GM23338 (cell line): ENCODE measurements at regions not wholly inside any gene's neighbourhood (a gene's known extent, or its start where the extent isn't known, plus 50 kb on each side); places are given as distances from the start of the nearest gene placed in this dataset.

ENCODE experiments used
- ATAC-seq: fragments of 200-7000 bp; cut with Tn5 transposase; 3 replicates; pipeline ENCODE4 v1.9.1; 2020
- DNase-seq: peaks from one replicate; pipeline ENCODE4 v3.0.0-alpha.2; 2015; ENCODE audit warnings: low spot score
- H2AFZ ChIP-seq: fragments of 200-600 bp; sonication (generic); 2 replicates; pipeline ENCODE4 v1.8.0; 2016; ENCODE audit warnings: antibody characterized with exemption, mild to moderate bottlenecking, moderate library complexity
- H3F3A ChIP-seq: fragments of 200-600 bp; sonication (generic); replicated peaks from 2 replicates; pipeline ENCODE4 v1.8.0; 2017; ENCODE audit warnings: antibody characterized with exemption, mixed run types, low read depth
- H3K27ac ChIP-seq: fragments of 200-600 bp; sonication (generic); 2 replicates; pipeline ENCODE4 v1.6.1; 2016; ENCODE audit warnings: low read depth
- H3K27me3 ChIP-seq: fragments of 200-600 bp; sonication (generic); 2 replicates; pipeline ENCODE4 v1.8.0; 2016; ENCODE audit warnings: mild to moderate bottlenecking, mixed run types, moderate library complexity; ENCODE audit not compliant: insufficient read depth
- H3K36me3 ChIP-seq: fragments of 200-600 bp; sonication (generic); 2 replicates; pipeline ENCODE4 v1.8.0; 2016; ENCODE audit warnings: mild to moderate bottlenecking; ENCODE audit not compliant: insufficient read depth
- H3K4me1 ChIP-seq: fragments of 200-600 bp; sonication (generic); 2 replicates; pipeline ENCODE4 v1.8.0; 2016; ENCODE audit warnings: mild to moderate bottlenecking, moderate library complexity; ENCODE audit not compliant: insufficient read depth
- H3K4me2 ChIP-seq: fragments of 200-600 bp; sonication (generic); 2 replicates; pipeline ENCODE4 v1.7.1; 2017; ENCODE audit warnings: mixed run types
- H3K4me3 ChIP-seq: fragments of 200-600 bp; sonication (generic); 2 replicates; pipeline ENCODE4 v1.6.1; 2016; ENCODE audit warnings: mixed run types
- H3K79me2 ChIP-seq: fragments of 200-600 bp; sonication (generic); replicated peaks from 2 replicates; pipeline ENCODE4 v1.8.0; 2017; ENCODE audit warnings: mild to moderate bottlenecking; ENCODE audit not compliant: insufficient read depth
- H3K9me2 ChIP-seq: fragments of 200-600 bp; sonication (generic); 2 replicates; pipeline ENCODE4 v1.8.0; 2017; ENCODE audit not compliant: insufficient read depth
- H4K20me1 ChIP-seq: fragments of 200-600 bp; sonication (generic); replicated peaks from 2 replicates; pipeline ENCODE4 v1.8.0; 2017; ENCODE audit warnings: mild to moderate bottlenecking; ENCODE audit not compliant: insufficient read depth
- H3K27ac Mint-ChIP-seq: 2 replicates; pipeline ENCODE4 v1.8.0; 2020; ENCODE audit warnings: inconsistent platforms, mild to moderate bottlenecking, moderate library complexity, mixed read lengths
- H3K27me3 Mint-ChIP-seq: 3 replicates; pipeline ENCODE4 v1.8.0; 2022; ENCODE audit warnings: low read depth, mild to moderate bottlenecking, moderate library complexity, mixed read lengths, inconsistent platforms; ENCODE audit not compliant: insufficient read depth, poor library complexity
- H3K36me3 Mint-ChIP-seq: 3 replicates; pipeline ENCODE4 v1.8.0; 2021; ENCODE audit warnings: low read depth, mild to moderate bottlenecking, inconsistent platforms, moderate library complexity, mixed read lengths
- H3K4me1 Mint-ChIP-seq: 3 replicates; pipeline ENCODE4 v1.8.0; 2020; ENCODE audit warnings: mild to moderate bottlenecking, inconsistent platforms, mixed read lengths
- H3K4me3 Mint-ChIP-seq: 3 replicates; pipeline ENCODE4 v1.8.0; 2021; ENCODE audit warnings: moderate library complexity, mild to moderate bottlenecking, inconsistent platforms, mixed read lengths
- H3K9me3 Mint-ChIP-seq: 3 replicates; pipeline ENCODE4 v1.8.0; 2020; ENCODE audit warnings: moderate library complexity, mild to moderate bottlenecking, inconsistent platforms, mixed read lengths
- CREB1 ChIP-seq: fragments of 250-450 bp; sonication (Bioruptor Pico); IDR thresholded peaks from 2 replicates; pipeline ENCODE4 v1.5.0; 2020; ENCODE audit warnings: low read depth, mild to moderate bottlenecking, moderate library complexity
- CTCF ChIP-seq, 2 experiments: fragments of 200-600 bp in 1 of 2; sonication (generic) in 1 of 2; conservative IDR thresholded peaks; 2 replicates each; pipeline versions ENCODE4 v1.5.1 to v1.6.1; 2016 to 2017; ENCODE audit warnings: antibody characterized with exemption in 2 of 2, low read depth in 2 of 2, mild to moderate bottlenecking in 2 of 2, moderate library complexity in 1 of 2
- EZH2 ChIP-seq: fragments of 200-600 bp; sonication (generic); IDR thresholded peaks from one replicate; pipeline ENCODE4 v1.8.0; 2017; ENCODE audit warnings: antibody characterized with exemption, mild to moderate bottlenecking, low read depth; ENCODE audit not compliant: unreplicated experiment
- EZH2phosphoT487 ChIP-seq: fragments of 200-600 bp; sonication (generic); IDR thresholded peaks from one replicate; pipeline ENCODE4 v1.8.1; 2018; ENCODE audit warnings: antibody characterized with exemption; ENCODE audit not compliant: unreplicated experiment
- JUNB ChIP-seq: IDR thresholded peaks from one replicate; pipeline ENCODE4 v1.6.1; 2016; ENCODE audit warnings: antibody characterized with exemption; ENCODE audit not compliant: unreplicated experiment
- POLR2AphosphoS5 ChIP-seq: IDR thresholded peaks from 2 replicates; pipeline ENCODE4 v1.6.1; 2016; ENCODE audit warnings: antibody characterized with exemption, low read depth
- REST ChIP-seq: IDR thresholded peaks from one replicate; pipeline ENCODE4 v1.6.1; 2018; ENCODE audit warnings: antibody characterized with exemption; ENCODE audit not compliant: unreplicated experiment
- STAT1 ChIP-seq: IDR thresholded peaks from one replicate; pipeline ENCODE4 v1.6.1; 2016; ENCODE audit warnings: antibody characterized with exemption; ENCODE audit not compliant: unreplicated experiment
- ZNF114 ChIP-seq: fragments of 250-450 bp; sonication (Bioruptor Pico); IDR thresholded peaks from 2 replicates; pipeline ENCODE4 v1.5.0; 2020; ENCODE audit warnings: mild to moderate bottlenecking, moderate library complexity
- ZNF331 ChIP-seq: fragments of 250-450 bp; sonication (Bioruptor Pico); IDR thresholded peaks from 2 replicates; pipeline ENCODE4 v1.5.0; 2020; ENCODE audit warnings: low read depth, mild to moderate bottlenecking, moderate library complexity
- ZNF462 ChIP-seq: fragments of 250-450 bp; sonication (Bioruptor Pico); IDR thresholded peaks from 2 replicates; pipeline ENCODE4 v1.5.0; 2020; ENCODE audit warnings: mild to moderate bottlenecking, moderate library complexity

GRCh38 chr21:14754682-14755081 lies 208.6 kb upstream of the SAMSN1 start (continued):
- TF ChIP-seq REST (no peak), POLR2AphosphoS5 (no peak), JUNB (no peak), EZH2 (no peak)

- H3K27ac ChIP-seq = no peak overlapping the region
- H3K4me3 Mint-ChIP-seq = no peak overlapping the region
- H3K4me3 ChIP-seq = no peak overlapping the region
- H3K36me3 Mint-ChIP-seq = no peaks in the 10 kb centered on the region
- no peaks in the 10 kb centered on the region; the same call in 2 of the 3 replicates for H3K4me1 Mint-ChIP-seq
- no peak overlapping the region for H3K4me2 ChIP-seq
- no peaks in the 10 kb centered on the region for H3K79me2 ChIP-seq
- no peaks in the 10 kb centered on the region for H3K36me3 ChIP-seq
- no peaks in the 10 kb centered on the region for H4K20me1 ChIP-seq
- no peaks in the 10 kb centered on the region for H3F3A ChIP-seq
- no peaks in the 10 kb centered on the region for H3K27me3 Mint-ChIP-seq
- H3K27me3 ChIP-seq = no peaks in the 10 kb centered on the region
- peaks cover 5% of the 10 kb centered on the region; the same call in 2 of the 3 replicates for H3K9me3 Mint-ChIP-seq
- ATAC-seq (no peak), DNase-seq (no peak)
- H3K4me1 ChIP-seq = no peaks in the 10 kb centered on the region
- H3K27ac Mint-ChIP-seq = no peak overlapping the region
- H3K9me2 ChIP-seq = peaks cover 4% of the 10 kb centered on the region; the same call in 1 of the 2 replicates
- H2AFZ ChIP-seq = no peak overlapping the region
- TF ChIP-seq EZH2phosphoT487 = no peak
- TF ChIP-seq ZNF331 (CRISPR knock-in tag) = no peak
- TF ChIP-seq JUNB = no peak
- no peak for TF ChIP-seq ZNF462 (CRISPR knock-in tag)
- TF ChIP-seq CTCF (conservative IDR thresholded peaks at IDR 0.05; ENCODE audit: low read depth in 2 of 2) = no peak
- no peak for TF ChIP-seq ZNF114 (CRISPR knock-in tag)
- no peak for TF ChIP-seq CREB1 (CRISPR knock-in tag)
- TF ChIP-seq REST = no peak
- TF ChIP-seq STAT1 = no peak
Measured at GRCh38 chr21:14754259-14754604, 208.1 kb upstream of the SAMSN1 start.
